HG03108 (cell line): ENCODE measurements at regions not wholly inside any gene's neighbourhood (a gene's known extent, or its start where the extent isn't known, plus 50 kb on each side); places are given as distances from the start of the nearest gene placed in this dataset.
"Not testable (repeated sequence)": the region's sequence is repeated elsewhere in the genome, so short reads cannot be mapped to it uniquely, and the experiment has no call there.

Source experiments
- ATAC-seq: cut with Tn5 transposase; IDR thresholded peaks from one replicate; pipeline ENCODE4 v1.9.1; 2021; ENCODE audit warnings: moderate library complexity; ENCODE audit not compliant: unreplicated experiment

GRCh38 chr13:81138353-81138980 lies 797.5 kb upstream of the SPRY2 start:
- ATAC-seq, result no peak

GRCh38 chr13:81133066-81133465 lies 792.1 kb upstream of the SPRY2 start:
- no peak for ATAC-seq

- no peak for ATAC-seq
Measured at GRCh38 chr13:81117416-81117815, 776.5 kb upstream of the SPRY2 start.

- ATAC-seq, result no peak
Measured at GRCh38 chr13:81116461-81117282, 775.7 kb upstream of the SPRY2 start.

- no peak for ATAC-seq
Measured at GRCh38 chr13:81109026-81109425, 768.1 kb upstream of the SPRY2 start.

GRCh38 chr13:81106348-81106747 lies 765.4 kb upstream of the SPRY2 start:
- no peak for ATAC-seq

- no peak for ATAC-seq
Measured at GRCh38 chr13:81104035-81104715, 763.2 kb upstream of the SPRY2 start.

GRCh38 chr13:81102066-81102465 lies 761.1 kb upstream of the SPRY2 start:
- ATAC-seq, result not testable (repeated sequence)

GRCh38 chr13:81089371-81090157 lies 748.6 kb upstream of the SPRY2 start:
- ATAC-seq, result no peak

GRCh38 chr13:81080911-81081454 lies 740.1 kb upstream of the SPRY2 start:
- no peak for ATAC-seq

GRCh38 chr13:81078048-81078447 lies 737.1 kb upstream of the SPRY2 start:
- ATAC-seq, result no peak

- not testable (repeated sequence) for ATAC-seq
Measured at GRCh38 chr13:81069822-81070221, 728.9 kb upstream of the SPRY2 start.

GRCh38 chr13:81058916-81059290 lies 718.0 kb upstream of the SPRY2 start:
- no peak for ATAC-seq

GRCh38 chr13:81058211-81058915 lies 717.4 kb upstream of the SPRY2 start:
- ATAC-seq, result no peak

- ATAC-seq, result no peak
Measured at GRCh38 chr13:81051873-81052272, 710.9 kb upstream of the SPRY2 start.

- ATAC-seq, result no peak
Measured at GRCh38 chr13:81048026-81048461, 707.1 kb upstream of the SPRY2 start.

GRCh38 chr13:81041761-81042160 lies 700.8 kb upstream of the SPRY2 start:
- ATAC-seq, result no peak

- ATAC-seq, result no peak
Measured at GRCh38 chr13:81031996-81032395, 691.1 kb upstream of the SPRY2 start.

- no peak for ATAC-seq
Measured at GRCh38 chr13:81025091-81025490, 684.2 kb upstream of the SPRY2 start.

GRCh38 chr13:81021284-81021840 lies 680.4 kb upstream of the SPRY2 start:
- ATAC-seq, result no peak
